Neural crest cell (in vitro differentiated cells): ENCODE measurements at regions not wholly inside any gene's neighbourhood (a gene's known extent, or its start where the extent isn't known, plus 50 kb on each side); places are given as distances from the start of the nearest gene placed in this dataset.

Experiments used
- DNase-seq: peaks from one replicate; pipeline ENCODE4 v3.0.0; 2021; ENCODE audit warnings: low read depth, mixed read lengths, low spot score
- H3K27ac Mint-ChIP-seq: one replicate; pipeline ENCODE4 v1.8.0; 2021; ENCODE audit warnings: mild to moderate bottlenecking, mixed read lengths; ENCODE audit not compliant: unreplicated experiment
- H3K27me3 Mint-ChIP-seq: 2 replicates; pipeline ENCODE4 v1.8.0; 2021; ENCODE audit warnings: low read depth, mild to moderate bottlenecking, mixed read lengths
- H3K36me3 Mint-ChIP-seq: 2 replicates; pipeline ENCODE4 v1.8.0; 2021; ENCODE audit warnings: low read depth, mild to moderate bottlenecking, mixed read lengths
- H3K4me1 Mint-ChIP-seq: 2 replicates; pipeline ENCODE4 v1.8.0; 2021; ENCODE audit warnings: mixed read lengths
- H3K4me3 Mint-ChIP-seq: one replicate; pipeline ENCODE4 v1.8.0; 2021; ENCODE audit warnings: mild to moderate bottlenecking, mixed read lengths
- H3K9me3 Mint-ChIP-seq: 2 replicates; pipeline ENCODE4 v1.8.0; 2021; ENCODE audit warnings: mixed read lengths
- CTCF ChIP-seq: fragments of 200-600 bp; sonication (generic); conservative IDR thresholded peaks from 2 replicates; pipeline ENCODE4 v1.5.0; 2021; ENCODE audit warnings: antibody characterized with exemption, mild to moderate bottlenecking

GRCh38 chr1:213864091-213864490, 123.7 kb upstream of the PROX1 start:
- Mint-ChIP-seq H3K4me1 (no peaks in the 10 kb centered on the region), H3K27ac (no peak overlapping the region), H3K36me3 (no peaks in the 10 kb centered on the region), H3K4me3 (no peak overlapping the region), H3K27me3 (no peaks in the 10 kb centered on the region), H3K9me3 (no peaks in the 10 kb centered on the region)
- TF ChIP-seq CTCF: no peak
- DNase-seq: no peak

GRCh38 chr1:213868482-213868881, 119.3 kb upstream of the PROX1 start:
- H3K9me3 Mint-ChIP-seq: peaks cover 2% of the 10 kb centered on the region
- no peaks in the 10 kb centered on the region for H3K27me3 Mint-ChIP-seq
- H3K36me3 Mint-ChIP-seq: no peaks in the 10 kb centered on the region
- no peak for TF ChIP-seq CTCF
- no peaks in the 10 kb centered on the region for H3K4me1 Mint-ChIP-seq
- no peak overlapping the region for H3K4me3 Mint-ChIP-seq
- no peak for DNase-seq
- H3K27ac Mint-ChIP-seq: no peak overlapping the region

- Mint-ChIP-seq H3K27me3 (no peaks in the 10 kb centered on the region), H3K27ac (no peak overlapping the region), H3K36me3 (no peaks in the 10 kb centered on the region), H3K4me3 (no peak overlapping the region), H3K9me3 (peaks cover 2% of the 10 kb centered on the region), H3K4me1 (no peaks in the 10 kb centered on the region)
- TF ChIP-seq CTCF: no peak
- DNase-seq: no peak
Observed at GRCh38 chr1:213871179-213871578, 116.6 kb upstream of the PROX1 start.

- Mint-ChIP-seq H3K36me3 (no peaks in the 10 kb centered on the region), H3K4me3 (no peak overlapping the region), H3K9me3 (peaks cover 2% of the 10 kb centered on the region), H3K27ac (no peak overlapping the region), H3K27me3 (no peaks in the 10 kb centered on the region), H3K4me1 (peaks cover 4% of the 10 kb centered on the region)
- TF ChIP-seq CTCF: no peak
- no peak for DNase-seq
Observed at GRCh38 chr1:213874789-213875188, 113.0 kb upstream of the PROX1 start.

- no peak for TF ChIP-seq CTCF
- DNase-seq: no peak
- peaks cover 4% of the 10 kb centered on the region for H3K4me1 Mint-ChIP-seq
- H3K27ac Mint-ChIP-seq: no peak overlapping the region
- no peaks in the 10 kb centered on the region for H3K27me3 Mint-ChIP-seq
- no peaks in the 10 kb centered on the region for H3K36me3 Mint-ChIP-seq
- no peaks in the 10 kb centered on the region for H3K9me3 Mint-ChIP-seq
- no peak overlapping the region for H3K4me3 Mint-ChIP-seq
Observed at GRCh38 chr1:213876531-213876930, 111.2 kb upstream of the PROX1 start.

GRCh38 chr1:213883618-213884017, 104.2 kb upstream of the PROX1 start:
- Mint-ChIP-seq H3K4me1 (no peaks in the 10 kb centered on the region), H3K36me3 (no peaks in the 10 kb centered on the region), H3K27me3 (no peaks in the 10 kb centered on the region), H3K4me3 (no peak overlapping the region), H3K9me3 (no peaks in the 10 kb centered on the region), H3K27ac (no peak overlapping the region)
- no peak for DNase-seq
- TF ChIP-seq CTCF: no peak
